ENCODE measurements at regions not wholly inside any gene's neighbourhood (a gene's known extent, or its start where the extent isn't known, plus 50 kb on each side); places are given as distances from the start of the nearest gene placed in this dataset.

- no peak for TF ChIP-seq CTCF (conservative IDR thresholded peaks at IDR 0.05; ENCODE audit: low read depth, low read length)
- no peak for TF ChIP-seq EZH2 (IDR thresholded peaks at IDR 0.05; ENCODE audit: low read length, unreplicated experiment)
Observed at GRCh38 chrX:39381422-39381821, 580.2 kb downstream of the MID1IP1 start.
